ENCODE measurements at regions not wholly inside any gene's neighbourhood (a gene's known extent, or its start where the extent isn't known, plus 50 kb on each side); places are given as distances from the start of the nearest gene placed in this dataset.

DNA sequence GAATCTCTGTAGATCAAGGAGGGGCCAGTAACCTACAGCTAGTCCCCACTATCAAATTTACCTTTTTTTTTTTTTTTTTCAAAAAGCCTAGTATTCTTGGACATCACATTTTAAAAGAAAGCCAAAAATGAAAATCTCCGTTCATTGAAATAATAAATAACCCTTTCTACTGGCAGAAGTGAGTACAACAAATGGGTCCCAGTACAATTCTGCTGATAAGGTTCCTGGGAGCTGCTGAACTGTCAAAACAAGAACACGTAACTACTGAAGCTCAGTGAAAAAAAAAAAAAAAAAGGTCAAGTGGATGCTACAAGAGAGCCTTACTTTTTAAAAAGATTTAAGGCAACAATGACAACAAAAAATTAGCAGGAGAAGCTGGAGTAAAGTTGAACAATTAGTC lies 464.9 kb downstream of the EPM2A start:
- TF ChIP-seq CTCF (IDR thresholded peaks at IDR 0.05; ENCODE audit: low read depth, low read length, poor library complexity, severe bottlenecking) (no peak), EZH2phosphoT487 (IDR thresholded peaks at IDR 0.05; ENCODE audit: borderline replicate concordance, low read length) (no peak)
